Heart left ventricle (tissue), 13 donors: ENCODE measurements at regions not wholly inside any gene's neighbourhood (a gene's known extent, or its start where the extent isn't known, plus 50 kb on each side); places are given as distances from the start of the nearest gene placed in this dataset.

Experiments
- CTCF ChIP-seq, 12 donors: fragments of 200-600 bp; sonication (generic) in 4 of 12; IDR thresholded peaks; one replicate each; pipeline versions ENCODE4 v1.5.0 to v1.8.0; 2018 to 2022; ENCODE audit warnings: antibody characterized with exemption in 12 of 12, mild to moderate bottlenecking in 5 of 12
- POLR2A ChIP-seq, 2 donors: fragments of 450-650 bp; IDR thresholded peaks; one replicate each; pipeline ENCODE4 v1.6.1; 2017; ENCODE audit warnings: antibody characterized with exemption in 2 of 2, mild to moderate bottlenecking in 2 of 2, moderate library complexity in 2 of 2
- donor health status: ischemic (EF 13 %, LVEDD 7.1; RV severe dilation, severe dysfunction).
- donor health status: DM: no; HTN: yes; CAD: no.
- donor health status: DM: no; HTN: no; CAD: no.
- donor health status: ischemic (EF 25% LVEDD 6.9; RV normal size, moderate dysfunction).
- donor health status: ischemic (EF 25% LVEDD 5.7; RV mildly dilated, moderate dysfunction).
- donor health status: ischemic (EF 35%, LVEDD 5.7; RV mildly dilated, moderate dysfunction).
- donor health status: nonischemic (EF 11% LVEDD 7.7; RV severe dilation, severe dysfunction).
- donor health status: DM: yes; HTN: yes; CAD: no.
- donor health status: PGD.
- donor health status: ischemic (EF 29% LVEDD 5.4; RV normal size, mild dysfunction).
- donor health status: nonischemic (EF 23%, LVEDD 6.1; RV moderate dilation, normal function).

- TF ChIP-seq CTCF (IDR thresholded peaks at IDR 0.05) (no peak), POLR2A (IDR thresholded peaks at IDR 0.05) (no peak)
These were observed 929.5 kb downstream of the VRK1 start for GRCh38 chr14:97726676-97727075.
